Mesenteric fat pad (tissue), 1 donor: ENCODE measurements at regions not wholly inside any gene's neighbourhood (a gene's known extent, or its start where the extent isn't known, plus 50 kb on each side); places are given as distances from the start of the nearest gene placed in this dataset.

Experiments used
- DNase-seq: peaks from one replicate; pipeline ENCODE4 v3.0.0-alpha.2; 2020; ENCODE audit warnings: low spot score
- donor health status: DM: yes; HTN: yes; CAD: no.

GRCh38 chr10:46227571-46227935, 59.2 kb upstream of the ANTXRL start:
- DNase-seq, result no peak

GRCh38 chr10:46227936-46228562, 58.7 kb upstream of the ANTXRL start:
- DNase-seq, result no peak

GRCh38 chr10:46228563-46229071, 58.2 kb upstream of the ANTXRL start:
- DNase-seq, result peak; percentile 90

- DNase-seq, result no peak
These were observed 57.6 kb upstream of the ANTXRL start for GRCh38 chr10:46229144-46229563.

GRCh38 chr10:46230615-46231014, 56.2 kb upstream of the ANTXRL start:
- no peak for DNase-seq

- no peak for DNase-seq
These were observed 55.7 kb upstream of the ANTXRL start for GRCh38 chr10:46231087-46231486.

- no peak for DNase-seq
These were observed 54.7 kb upstream of the ANTXRL start for GRCh38 chr10:46232084-46232483.

- no peak for DNase-seq
These were observed 54.1 kb upstream of the ANTXRL start for GRCh38 chr10:46232666-46233065.

- DNase-seq, result no peak
These were observed 53.6 kb upstream of the ANTXRL start for GRCh38 chr10:46233181-46233580.

GRCh38 chr10:46234026-46234425, 52.8 kb upstream of the ANTXRL start:
- DNase-seq, result no peak

GRCh38 chr10:46234431-46235060, 52.3 kb upstream of the ANTXRL start:
- DNase-seq, result no peak

- DNase-seq, result no peak
These were observed 50.9 kb upstream of the ANTXRL start for GRCh38 chr10:46235705-46236545.

- DNase-seq, result no peak
These were observed 50.3 kb upstream of the ANTXRL start for GRCh38 chr10:46236546-46236887.

GRCh38 chr10:46236941-46237681, 49.7 kb upstream of the ANTXRL start:
- no peak for DNase-seq
